Tibial nerve (tissue), 4 donors: ENCODE measurements at regions not wholly inside any gene's neighbourhood (a gene's known extent, or its start where the extent isn't known, plus 50 kb on each side); places are given as distances from the start of the nearest gene placed in this dataset.

Experiments used
- CTCF ChIP-seq, 5 experiments: fragments of 200-600 bp in 3 of 5; fragments of 450-650 bp in 2 of 5; sonication (generic) in 3 of 5; IDR thresholded peaks; one replicate each; pipeline ENCODE4 v1.5.1; 2016 to 2019; ENCODE audit warnings: antibody characterized with exemption in 5 of 5, mild to moderate bottlenecking in 3 of 5, moderate library complexity in 2 of 5
- EP300 ChIP-seq, 2 donors: sonication (generic); formaldehyde crosslinking; IDR thresholded peaks; one replicate each; pipeline ENCODE4 v1.6.1; 2017; ENCODE audit warnings: antibody characterized with exemption in 2 of 2, mild to moderate bottlenecking in 1 of 2
- POLR2A ChIP-seq, 2 donors: fragments of 450-650 bp; IDR thresholded peaks; one replicate each; pipeline ENCODE4 v1.6.1; 2017; ENCODE audit warnings: antibody characterized with exemption in 2 of 2, mild to moderate bottlenecking in 2 of 2, moderate library complexity in 2 of 2

DNA sequence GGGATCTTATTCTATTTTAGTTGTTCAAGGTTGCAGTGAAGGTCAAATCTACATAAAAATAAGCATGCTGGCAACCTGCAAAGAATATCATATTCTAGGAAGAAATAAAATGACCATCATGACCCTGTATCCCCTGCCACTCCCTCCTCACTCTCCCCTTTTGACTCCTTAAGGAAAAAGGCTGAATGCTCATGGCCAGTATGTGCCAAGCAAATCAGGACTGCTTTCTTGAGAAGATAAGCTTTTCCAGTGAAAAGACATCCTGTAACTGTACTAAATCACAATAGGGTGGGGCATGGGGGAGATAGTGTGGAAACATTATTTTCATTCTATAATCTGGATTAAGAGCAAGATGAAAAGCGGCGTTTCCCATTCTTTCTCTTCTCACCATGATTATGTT is 100.6 kb upstream of the LIFR start:
- TF ChIP-seq CTCF (IDR thresholded peaks at IDR 0.05) (no peak), POLR2A (IDR thresholded peaks at IDR 0.05) (no peak), EP300 (IDR thresholded peaks at IDR 0.05) (no peak)
